Testis (tissue), 2 donors: ENCODE measurements at regions not wholly inside any gene's neighbourhood (a gene's known extent, or its start where the extent isn't known, plus 50 kb on each side); places are given as distances from the start of the nearest gene placed in this dataset.

Experiments
- DNase-seq: peaks from one replicate; pipeline ENCODE4 v3.0.0-alpha.2; 2019
- H3K27ac ChIP-seq, 2 donors: fragments of 200-600 bp; sonication (generic); one replicate each; pipeline ENCODE4 v1.5.1; 2019
- H3K27me3 ChIP-seq: fragments of 200-600 bp; sonication (generic); one replicate; pipeline ENCODE4 v1.5.1; 2019
- H3K36me3 ChIP-seq: fragments of 200-600 bp; sonication (generic); one replicate; pipeline ENCODE4 v1.5.1; 2017; ENCODE audit warnings: low read depth; ENCODE audit errors: missing control alignments
- H3K4me1 ChIP-seq: fragments of 200-600 bp; sonication (generic); one replicate; pipeline ENCODE4 v1.5.1; 2019
- H3K4me3 ChIP-seq, 2 donors: fragments of 200-600 bp; sonication (generic); one replicate each; pipeline ENCODE4 v1.5.1; 2017 to 2019
- H3K9me3 ChIP-seq: fragments of 200-600 bp; sonication (generic); one replicate; pipeline ENCODE4 v1.5.1; 2017
- POLR2A ChIP-seq: fragments of 450-650 bp; IDR thresholded peaks from one replicate; pipeline ENCODE4 v1.6.1; 2017; ENCODE audit warnings: antibody characterized with exemption, mild to moderate bottlenecking, moderate library complexity
- WGBS, 2 donors: methylation state at CpG; one replicate each; pipeline ENCODE4 v1.1.5; 2018; 5-methylcytosine and 5-hydroxymethylcytosine counted together
- intact Hi-C: fragments of 100-400 bp; cut with DNase I; formaldehyde crosslinking; loops from one replicate; pipeline ENCODE4 v1.15.1; 2023; ENCODE audit warnings: low total_unique reads
- TF ChIP-seq, protein P1 (sequence below), 3 experiments: fragments of 450-650 bp in 2 of 3; fragments of 200-600 bp in 1 of 3; sonication (generic) in 1 of 3; IDR thresholded peaks; one replicate each; pipeline ENCODE4 v1.5.1; 2016 to 2019; ENCODE audit warnings: antibody characterized with exemption in 3 of 3, mild to moderate bottlenecking in 2 of 3, moderate library complexity in 1 of 3

DNA sequence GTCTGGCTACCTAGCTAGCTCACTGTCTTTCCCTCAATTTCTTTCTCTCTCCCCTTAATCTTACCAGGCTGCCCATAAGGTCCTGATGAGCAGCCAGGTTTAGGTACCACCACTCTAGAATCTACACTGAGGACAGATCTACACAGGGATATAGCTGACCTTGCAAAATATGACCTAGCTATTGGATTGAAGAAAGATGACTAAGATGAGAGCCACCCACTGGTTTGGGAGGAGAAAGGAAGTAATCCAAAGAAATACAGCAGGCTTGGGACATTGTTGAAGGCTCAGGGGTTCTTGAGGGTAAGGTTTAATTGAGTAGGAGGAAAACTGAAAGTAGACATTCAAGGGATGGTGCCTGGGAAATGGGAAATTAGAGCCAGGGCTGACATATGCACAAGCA lies 142.0 kb upstream of the TMC3 start:
- DNase-seq: no peak
- intact Hi-C loops: no loop called here

DNA sequence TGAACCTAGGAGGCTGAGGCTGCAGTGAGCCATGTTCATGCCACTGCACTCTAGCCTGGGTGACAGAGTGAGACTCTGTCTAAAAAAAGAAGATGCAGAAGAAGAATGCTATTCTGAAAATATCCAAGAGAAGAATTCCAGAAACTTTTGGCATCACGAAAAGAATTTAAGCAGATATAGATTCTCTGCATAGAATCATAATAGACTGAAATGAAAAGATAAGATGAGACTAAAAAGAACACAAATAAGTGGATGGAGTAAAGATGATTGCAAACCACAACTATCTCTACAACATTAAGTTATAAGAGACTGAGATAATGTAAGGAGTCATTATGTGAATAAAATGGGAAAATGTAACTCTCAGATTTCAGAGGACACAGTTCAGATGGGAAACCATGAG lies 140.7 kb upstream of the TMC3 start:
- no peak for DNase-seq
- Histone ChIP-seq H3K4me3 (no peak overlapping the region), H3K27ac (no peak overlapping the region), H3K4me1 (no peaks in the 10 kb centered on the region), H3K36me3 (no peaks in the 10 kb centered on the region), H3K9me3 (no peaks in the 10 kb centered on the region), H3K27me3 (no peaks in the 10 kb centered on the region)
- TF ChIP-seq POLR2A: no peak
- TF ChIP-seq, protein P1, sequence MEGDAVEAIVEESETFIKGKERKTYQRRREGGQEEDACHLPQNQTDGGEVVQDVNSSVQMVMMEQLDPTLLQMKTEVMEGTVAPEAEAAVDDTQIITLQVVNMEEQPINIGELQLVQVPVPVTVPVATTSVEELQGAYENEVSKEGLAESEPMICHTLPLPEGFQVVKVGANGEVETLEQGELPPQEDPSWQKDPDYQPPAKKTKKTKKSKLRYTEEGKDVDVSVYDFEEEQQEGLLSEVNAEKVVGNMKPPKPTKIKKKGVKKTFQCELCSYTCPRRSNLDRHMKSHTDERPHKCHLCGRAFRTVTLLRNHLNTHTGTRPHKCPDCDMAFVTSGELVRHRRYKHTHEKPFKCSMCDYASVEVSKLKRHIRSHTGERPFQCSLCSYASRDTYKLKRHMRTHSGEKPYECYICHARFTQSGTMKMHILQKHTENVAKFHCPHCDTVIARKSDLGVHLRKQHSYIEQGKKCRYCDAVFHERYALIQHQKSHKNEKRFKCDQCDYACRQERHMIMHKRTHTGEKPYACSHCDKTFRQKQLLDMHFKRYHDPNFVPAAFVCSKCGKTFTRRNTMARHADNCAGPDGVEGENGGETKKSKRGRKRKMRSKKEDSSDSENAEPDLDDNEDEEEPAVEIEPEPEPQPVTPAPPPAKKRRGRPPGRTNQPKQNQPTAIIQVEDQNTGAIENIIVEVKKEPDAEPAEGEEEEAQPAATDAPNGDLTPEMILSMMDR (IDR thresholded peaks at IDR 0.05): no peak
- intact Hi-C loops: no loop called here
- whole genome bisulfite sequencing, 2 donors: 82 to 90% methylated on average over 1 of the region's 1 CpG

More for the DNA sequence above, 142.0 kb upstream of the TMC3 start:
- Histone ChIP-seq H3K36me3 (no peaks in the 10 kb centered on the region), H3K4me1 (no peaks in the 10 kb centered on the region), H3K27me3 (no peaks in the 10 kb centered on the region), H3K4me3 (no peak overlapping the region), H3K27ac (no peak overlapping the region), H3K9me3 (no peaks in the 10 kb centered on the region)
- TF ChIP-seq POLR2A: no peak
- TF ChIP-seq, protein P1 (IDR thresholded peaks at IDR 0.05): no peak

DNA sequence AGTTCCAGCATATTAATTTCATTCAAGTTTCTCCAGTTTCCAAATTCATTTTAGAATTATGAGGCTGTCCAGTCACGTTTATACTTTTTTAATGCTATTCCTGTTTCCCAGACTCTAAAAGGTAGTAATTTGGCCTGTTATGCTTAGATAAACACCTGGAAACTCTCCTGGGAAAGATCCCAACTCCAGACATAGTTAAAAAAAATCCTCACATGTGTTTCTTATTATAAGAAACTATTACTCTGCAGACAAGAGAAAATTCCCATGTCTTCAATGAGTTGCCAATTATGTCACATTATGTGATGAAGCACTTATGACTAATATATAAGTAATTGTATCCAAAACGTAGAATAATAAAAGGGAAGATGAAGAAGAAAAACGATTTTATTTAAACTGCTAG lies 137.1 kb upstream of the TMC3 start:
- Histone ChIP-seq H3K27ac (no peak overlapping the region), H3K27me3 (no peaks in the 10 kb centered on the region), H3K36me3 (no peaks in the 10 kb centered on the region), H3K9me3 (no peaks in the 10 kb centered on the region), H3K4me3 (no peak overlapping the region), H3K4me1 (no peaks in the 10 kb centered on the region)
- no peak for TF ChIP-seq POLR2A
- TF ChIP-seq, protein P1 (IDR thresholded peaks at IDR 0.05): no peak
- no peak for DNase-seq
- WGBS, 2 donors: 70 to 74% methylated on average over 3 of the region's 3 CpGs
- intact Hi-C loops: no loop called here

DNA sequence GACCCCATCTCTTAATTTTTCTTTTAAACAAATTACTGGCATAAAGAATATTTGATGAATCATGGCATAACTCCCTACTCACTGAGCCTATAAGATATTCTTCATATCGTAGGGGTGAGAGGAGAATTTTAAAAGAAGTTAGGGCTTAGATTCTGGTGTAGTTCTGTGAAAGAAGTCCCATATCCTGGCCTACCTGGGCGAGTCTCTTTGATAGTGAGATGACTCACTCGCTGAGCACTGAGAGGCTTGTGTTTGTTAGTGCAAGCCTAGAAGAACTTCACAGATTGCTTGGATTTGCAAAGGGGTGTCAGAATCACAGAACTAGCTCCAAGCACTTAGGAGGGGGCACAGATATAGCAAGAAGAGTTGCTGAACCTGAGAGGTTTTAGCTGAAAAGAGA lies 133.8 kb upstream of the TMC3 start:
- TF ChIP-seq, protein P1 (IDR thresholded peaks at IDR 0.05): no peak
- no peak for TF ChIP-seq POLR2A
- H3K27ac ChIP-seq: no peak overlapping the region
- no peaks in the 10 kb centered on the region for H3K4me1 ChIP-seq
- H3K27me3 ChIP-seq: no peaks in the 10 kb centered on the region
- no peaks in the 10 kb centered on the region for H3K36me3 ChIP-seq
- WGBS, 2 donors: 82 to 92% methylated on average over 3 of the region's 3 CpGs
- no peak for DNase-seq
- no peaks in the 10 kb centered on the region for H3K9me3 ChIP-seq
- intact Hi-C loops: no loop called here
- no peak overlapping the region for H3K4me3 ChIP-seq

DNA sequence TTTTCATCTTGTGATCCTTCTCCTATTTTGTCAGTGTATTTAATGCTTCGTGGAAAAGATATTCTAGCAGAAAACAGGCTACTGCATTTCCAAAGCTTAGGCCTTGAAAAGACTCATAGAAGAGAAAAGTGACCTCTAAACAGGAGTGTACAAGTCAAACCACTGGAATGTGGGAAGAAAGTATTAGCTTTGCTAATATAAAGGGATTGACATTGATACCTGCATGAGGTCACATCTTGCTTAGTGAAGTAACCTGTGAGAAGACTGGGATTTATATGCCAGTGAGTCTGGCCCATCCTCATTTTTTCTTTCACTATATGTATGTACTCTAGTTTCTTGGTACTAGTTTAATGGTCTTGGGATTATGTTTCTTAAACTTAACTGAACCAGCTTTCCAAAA lies 132.9 kb upstream of the TMC3 start:
- no peak for TF ChIP-seq POLR2A
- TF ChIP-seq, protein P1 (IDR thresholded peaks at IDR 0.05): no peak
- H3K9me3 ChIP-seq: no peaks in the 10 kb centered on the region
- H3K27me3 ChIP-seq: no peaks in the 10 kb centered on the region
- WGBS, 2 donors: 83 to 92% methylated on average over 1 of the region's 1 CpG
- no peak overlapping the region for H3K4me3 ChIP-seq
- intact Hi-C loops: no loop called here
- no peaks in the 10 kb centered on the region for H3K36me3 ChIP-seq
- no peak for DNase-seq
- H3K27ac ChIP-seq: no peak overlapping the region
- H3K4me1 ChIP-seq: no peaks in the 10 kb centered on the region
